ENCODE measurements at regions not wholly inside any gene's neighbourhood (a gene's known extent, or its start where the extent isn't known, plus 50 kb on each side); places are given as distances from the start of the nearest gene placed in this dataset.

GRCh38 chr11:122451911-122452310, 203.6 kb upstream of the UBASH3B start:
- no peak for DNase-seq (ENCODE audit: low read depth in 2 of 2)

GRCh38 chr11:122441666-122442035, 213.9 kb upstream of the UBASH3B start:
- no peak for DNase-seq (ENCODE audit: low read depth in 2 of 2)

- DNase-seq (ENCODE audit: low read depth in 2 of 2) = no peak
Measured at GRCh38 chr11:122440811-122441665, 214.5 kb upstream of the UBASH3B start.

GRCh38 chr11:122439866-122440810, 215.4 kb upstream of the UBASH3B start:
- DNase-seq (ENCODE audit: low read depth in 2 of 2) = no peak

GRCh38 chr11:122436188-122436555, 219.3 kb upstream of the UBASH3B start:
- DNase-seq (ENCODE audit: low read depth in 2 of 2) = no peak

- DNase-seq (ENCODE audit: low read depth in 2 of 2) = no peak
Measured at GRCh38 chr11:122435540-122436187, 219.9 kb upstream of the UBASH3B start.

- DNase-seq (ENCODE audit: low read depth in 2 of 2) = no peak
Measured at GRCh38 chr11:122434786-122435185, 220.7 kb upstream of the UBASH3B start.

- DNase-seq (ENCODE audit: low read depth in 2 of 2) = no peak
Measured at GRCh38 chr11:122430490-122430889, 225.0 kb upstream of the UBASH3B start.

- DNase-seq (ENCODE audit: low read depth in 2 of 2) = no peak
Measured at GRCh38 chr11:122426073-122426472, 229.4 kb upstream of the UBASH3B start.

GRCh38 chr11:122424636-122425035, 230.9 kb upstream of the UBASH3B start:
- DNase-seq (ENCODE audit: low read depth in 2 of 2) = no peak

GRCh38 chr11:122423886-122424285, 231.6 kb upstream of the UBASH3B start:
- no peak for DNase-seq (ENCODE audit: low read depth in 2 of 2)

GRCh38 chr11:122423273-122423672, 232.2 kb upstream of the UBASH3B start:
- DNase-seq (ENCODE audit: low read depth in 2 of 2) = no peak

- no peak for DNase-seq (ENCODE audit: low read depth in 2 of 2)
Measured at GRCh38 chr11:122422682-122423081, 232.8 kb upstream of the UBASH3B start.

- DNase-seq (ENCODE audit: low read depth in 2 of 2) = no peak
Measured at GRCh38 chr11:122421702-122422101, 233.8 kb upstream of the UBASH3B start.

GRCh38 chr11:122418032-122418431, 237.5 kb upstream of the UBASH3B start:
- DNase-seq (ENCODE audit: low read depth in 2 of 2) = no peak

GRCh38 chr11:122414406-122415018, 241.0 kb upstream of the UBASH3B start:
- DNase-seq (ENCODE audit: low read depth in 2 of 2) = no peak

- DNase-seq (ENCODE audit: low read depth in 2 of 2) = no peak
Measured at GRCh38 chr11:122413677-122414076, 241.8 kb upstream of the UBASH3B start.

GRCh38 chr11:122412581-122412980, 242.9 kb upstream of the UBASH3B start:
- DNase-seq (ENCODE audit: low read depth in 2 of 2) = no peak

- no peak for DNase-seq (ENCODE audit: low read depth in 2 of 2)
Measured at GRCh38 chr11:122406466-122406865, 249.1 kb upstream of the UBASH3B start.

- no peak for DNase-seq (ENCODE audit: low read depth in 2 of 2)
Measured at GRCh38 chr11:122405547-122406341, 249.8 kb upstream of the UBASH3B start.

- no peak for DNase-seq (ENCODE audit: low read depth in 2 of 2)
Measured at GRCh38 chr11:122404571-122404970, 251.0 kb upstream of the UBASH3B start.
